H1 (cell line): ENCODE measurements at regions not wholly inside any gene's neighbourhood (a gene's known extent, or its start where the extent isn't known, plus 50 kb on each side); places are given as distances from the start of the nearest gene placed in this dataset.

ENCODE experiments used
- CEBPB ChIP-seq: IDR thresholded peaks from 2 replicates; pipeline ENCODE4 v1.6.1; 2012; ENCODE audit warnings: low read depth, low read length
- CREB1 ChIP-seq: IDR thresholded peaks from 2 replicates; pipeline ENCODE4 v1.6.1; 2012; ENCODE audit warnings: inconsistent platforms
- EGR1 ChIP-seq: IDR thresholded peaks from 2 replicates; pipeline ENCODE4 v1.6.1; 2011; ENCODE audit warnings: low read depth, low read length, borderline replicate concordance
- RBBP5 ChIP-seq: IDR thresholded peaks from 2 replicates; pipeline ENCODE4 v1.7.1; 2012; ENCODE audit warnings: low read depth, mild to moderate bottlenecking, inconsistent platforms, low read length, moderate library complexity, borderline replicate concordance
- RNF2 ChIP-seq: fragments of 200-900, 300-1000 bp; sonication (generic); IDR thresholded peaks from 2 replicates; pipeline ENCODE4 v1.7.1; 2016; ENCODE audit warnings: borderline replicate concordance, low read depth, mild to moderate bottlenecking, antibody characterized with exemption, low read length; ENCODE audit not compliant: poor library complexity, severe bottlenecking; ENCODE audit errors: missing control alignments
- TCF12 ChIP-seq: IDR thresholded peaks from 2 replicates; pipeline ENCODE4 v1.6.1; 2011; ENCODE audit warnings: low read depth, mild to moderate bottlenecking, low read length
- YY1 ChIP-seq: IDR thresholded peaks from 2 replicates; pipeline ENCODE4 v1.6.1; 2011; ENCODE audit warnings: low read depth, mild to moderate bottlenecking, low read length
- TF ChIP-seq, protein P1 (sequence below), 3 experiments: IDR thresholded peaks; 1 replicate in 2 of 3; 2 replicates in 1 of 3; pipeline versions ENCODE4 v1.5.1 to v1.6.1; 2011; ENCODE audit warnings: low read length in 3 of 3, mild to moderate bottlenecking in 3 of 3, inconsistent platforms in 2 of 3, low read depth in 1 of 3, moderate library complexity in 1 of 3; ENCODE audit not compliant: insufficient read depth in 1 of 3; ENCODE audit errors: control extremely low read depth in 1 of 3

DNA sequence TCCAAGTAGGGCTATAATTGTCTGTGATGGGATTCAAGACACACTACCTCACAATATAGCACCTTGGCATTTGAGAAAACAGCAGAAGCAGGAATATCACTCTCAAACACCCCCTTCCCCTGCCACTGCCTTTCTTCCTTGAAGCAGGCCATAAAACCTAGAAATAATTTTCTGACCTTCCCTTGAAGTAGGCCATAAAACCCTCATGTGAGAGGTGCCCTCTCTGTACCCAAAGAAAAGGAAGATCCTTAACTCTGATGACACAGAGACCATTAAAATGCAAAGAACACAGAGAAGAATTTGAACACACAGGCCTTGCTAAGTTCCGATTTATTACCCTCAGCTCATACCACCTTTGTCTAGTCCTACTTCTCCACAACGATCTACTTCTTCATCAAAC is 631.7 kb upstream of the CADM1 start:
- no peak for TF ChIP-seq CEBPB
- no peak for TF ChIP-seq RBBP5
- TF ChIP-seq, protein P1, sequence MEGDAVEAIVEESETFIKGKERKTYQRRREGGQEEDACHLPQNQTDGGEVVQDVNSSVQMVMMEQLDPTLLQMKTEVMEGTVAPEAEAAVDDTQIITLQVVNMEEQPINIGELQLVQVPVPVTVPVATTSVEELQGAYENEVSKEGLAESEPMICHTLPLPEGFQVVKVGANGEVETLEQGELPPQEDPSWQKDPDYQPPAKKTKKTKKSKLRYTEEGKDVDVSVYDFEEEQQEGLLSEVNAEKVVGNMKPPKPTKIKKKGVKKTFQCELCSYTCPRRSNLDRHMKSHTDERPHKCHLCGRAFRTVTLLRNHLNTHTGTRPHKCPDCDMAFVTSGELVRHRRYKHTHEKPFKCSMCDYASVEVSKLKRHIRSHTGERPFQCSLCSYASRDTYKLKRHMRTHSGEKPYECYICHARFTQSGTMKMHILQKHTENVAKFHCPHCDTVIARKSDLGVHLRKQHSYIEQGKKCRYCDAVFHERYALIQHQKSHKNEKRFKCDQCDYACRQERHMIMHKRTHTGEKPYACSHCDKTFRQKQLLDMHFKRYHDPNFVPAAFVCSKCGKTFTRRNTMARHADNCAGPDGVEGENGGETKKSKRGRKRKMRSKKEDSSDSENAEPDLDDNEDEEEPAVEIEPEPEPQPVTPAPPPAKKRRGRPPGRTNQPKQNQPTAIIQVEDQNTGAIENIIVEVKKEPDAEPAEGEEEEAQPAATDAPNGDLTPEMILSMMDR (IDR thresholded peaks at IDR 0.05; ENCODE audit: control extremely low read depth in 1 of 3, insufficient read depth in 1 of 3, low read depth in 1 of 3, low read length in 3 of 3) = no peak
- TF ChIP-seq YY1 = no peak
- TF ChIP-seq CREB1 = no peak
- no peak for TF ChIP-seq RNF2
- no peak for TF ChIP-seq EGR1
- no peak for TF ChIP-seq TCF12
